ENCODE measurements at regions not wholly inside any gene's neighbourhood (a gene's known extent, or its start where the extent isn't known, plus 50 kb on each side); places are given as distances from the start of the nearest gene placed in this dataset.
"Not testable (repeated sequence)": the region's sequence is repeated elsewhere in the genome, so short reads cannot be mapped to it uniquely, and the experiment has no call there.

- no peak for DNase-seq (ENCODE audit: low read depth)
Observed at GRCh38 chr5:131005963-131006684, 158.9 kb downstream of the HINT1 start.

GRCh38 chr5:131001507-131001906 is 163.5 kb downstream of the HINT1 start:
- DNase-seq (ENCODE audit: low read depth) = no peak

- no peak for DNase-seq (ENCODE audit: low read depth)
Observed at GRCh38 chr5:131000289-131000688, 164.8 kb downstream of the HINT1 start.

- DNase-seq (ENCODE audit: low read depth) = not testable (repeated sequence)
Observed at GRCh38 chr5:130996720-130997119, 168.3 kb downstream of the HINT1 start.

- DNase-seq (ENCODE audit: low read depth) = no peak
Observed at GRCh38 chr5:130995851-130996250, 169.2 kb downstream of the HINT1 start.

GRCh38 chr5:130995254-130995515 is 169.9 kb downstream of the HINT1 start:
- DNase-seq (ENCODE audit: low read depth) = no peak

GRCh38 chr5:130994496-130995253 is 170.4 kb downstream of the HINT1 start:
- DNase-seq (ENCODE audit: low read depth) = no peak

GRCh38 chr5:130992621-130993020 is 172.4 kb downstream of the HINT1 start:
- DNase-seq (ENCODE audit: low read depth) = no peak

GRCh38 chr5:130992095-130992494 is 173.0 kb downstream of the HINT1 start:
- peak; percentile 73 for DNase-seq (ENCODE audit: low read depth)

GRCh38 chr5:130985776-130986175 is 179.3 kb downstream of the HINT1 start:
- DNase-seq (ENCODE audit: low read depth) = no peak

- DNase-seq (ENCODE audit: low read depth) = no peak
Observed at GRCh38 chr5:130981663-130982062, 183.4 kb downstream of the HINT1 start.

GRCh38 chr5:130978475-130978874 is 186.6 kb downstream of the HINT1 start:
- peak; percentile 39 for DNase-seq (ENCODE audit: low read depth)

- no peak for DNase-seq (ENCODE audit: low read depth)
Observed at GRCh38 chr5:130976493-130976892, 188.6 kb downstream of the HINT1 start.

- no peak for DNase-seq (ENCODE audit: low read depth)
Observed at GRCh38 chr5:130975847-130976246, 189.2 kb downstream of the HINT1 start.

GRCh38 chr5:130975299-130975698 is 189.8 kb downstream of the HINT1 start:
- DNase-seq (ENCODE audit: low read depth) = no peak

- no peak for DNase-seq (ENCODE audit: low read depth)
Observed at GRCh38 chr5:130974021-130974683, 190.9 kb downstream of the HINT1 start.

GRCh38 chr5:130966990-130967525 is 198.0 kb downstream of the HINT1 start:
- DNase-seq (ENCODE audit: low read depth) = no peak

GRCh38 chr5:130965920-130966319 is 199.1 kb downstream of the HINT1 start:
- DNase-seq (ENCODE audit: low read depth) = no peak

- no peak for DNase-seq (ENCODE audit: low read depth)
Observed at GRCh38 chr5:130965360-130965759, 199.7 kb downstream of the HINT1 start.

GRCh38 chr5:130964231-130965202 is 200.5 kb downstream of the HINT1 start:
- no peak for DNase-seq (ENCODE audit: low read depth)

- DNase-seq (ENCODE audit: low read depth) = no peak
Observed at GRCh38 chr5:130963798-130964197, 201.3 kb downstream of the HINT1 start.

- no peak for DNase-seq (ENCODE audit: low read depth)
Observed at GRCh38 chr5:130957151-130957550, 207.9 kb downstream of the HINT1 start.

Measured in fibroblast of gingiva (primary cell).